SW480 (cell line): ENCODE measurements at regions not wholly inside any gene's neighbourhood (a gene's known extent, or its start where the extent isn't known, plus 50 kb on each side); places are given as distances from the start of the nearest gene placed in this dataset.
"Not testable (repeated sequence)": the region's sequence is repeated elsewhere in the genome, so short reads cannot be mapped to it uniquely, and the experiment has no call there.

ENCODE experiments used
- DNase-seq: peaks from one replicate; pipeline ENCODE4 v3.0.0-alpha.2; 2016; ENCODE audit warnings: low spot score

- DNase-seq: peak; percentile 11
Observed at GRCh38 chr13:58994777-58995176, 1169.0 kb downstream of the DIAPH3 start.

- DNase-seq: no peak
Observed at GRCh38 chr13:58998716-58999115, 1165.0 kb downstream of the DIAPH3 start.

GRCh38 chr13:58999851-59000250 lies 1163.9 kb downstream of the DIAPH3 start:
- DNase-seq: no peak

- no peak for DNase-seq
Observed at GRCh38 chr13:59000770-59001169, 1163.0 kb downstream of the DIAPH3 start.

GRCh38 chr13:59012731-59013130 lies 1151.0 kb downstream of the DIAPH3 start:
- DNase-seq: no peak

GRCh38 chr13:59016250-59016649 lies 1147.5 kb downstream of the DIAPH3 start:
- DNase-seq: no peak

GRCh38 chr13:59024434-59024833 lies 1139.3 kb downstream of the DIAPH3 start:
- no peak for DNase-seq

GRCh38 chr13:59034198-59034597 lies 1129.5 kb downstream of the DIAPH3 start:
- DNase-seq: no peak

- peak; percentile 15 for DNase-seq
Observed at GRCh38 chr13:59038824-59039223, 1124.9 kb downstream of the DIAPH3 start.

- no peak for DNase-seq
Observed at GRCh38 chr13:59043016-59043415, 1120.7 kb downstream of the DIAPH3 start.

- no peak for DNase-seq
Observed at GRCh38 chr13:59047546-59047945, 1116.2 kb downstream of the DIAPH3 start.

- DNase-seq: no peak
Observed at GRCh38 chr13:59061621-59062020, 1102.1 kb downstream of the DIAPH3 start.

GRCh38 chr13:59064042-59064441 lies 1099.7 kb downstream of the DIAPH3 start:
- DNase-seq: no peak

- DNase-seq: not testable (repeated sequence)
Observed at GRCh38 chr13:59076386-59076785, 1087.3 kb downstream of the DIAPH3 start.

- peak; percentile 35 for DNase-seq
Observed at GRCh38 chr13:59086147-59086546, 1077.6 kb downstream of the DIAPH3 start.

GRCh38 chr13:59088716-59089115 lies 1075.0 kb downstream of the DIAPH3 start:
- no peak for DNase-seq

- peak; percentile 43 for DNase-seq
Observed at GRCh38 chr13:59094181-59094580, 1069.5 kb downstream of the DIAPH3 start.

GRCh38 chr13:59099182-59099974 lies 1064.3 kb downstream of the DIAPH3 start:
- no peak for DNase-seq

- no peak for DNase-seq
Observed at GRCh38 chr13:59103004-59103768, 1060.5 kb downstream of the DIAPH3 start.

- no peak for DNase-seq
Observed at GRCh38 chr13:59111751-59112171, 1052.0 kb downstream of the DIAPH3 start.

GRCh38 chr13:59112221-59112718 lies 1051.5 kb downstream of the DIAPH3 start:
- DNase-seq: no peak

GRCh38 chr13:59119475-59119874 lies 1044.3 kb downstream of the DIAPH3 start:
- DNase-seq: no peak

- no peak for DNase-seq
Observed at GRCh38 chr13:59120297-59120843, 1043.4 kb downstream of the DIAPH3 start.
